ENCODE measurements at regions not wholly inside any gene's neighbourhood (a gene's known extent, or its start where the extent isn't known, plus 50 kb on each side); places are given as distances from the start of the nearest gene placed in this dataset.

GRCh38 chr14:30427846-30428245 lies 131.1 kb upstream of the G2E3 start:
- Histone ChIP-seq H3K27me3 (no peaks in the 10 kb centered on the region), H3K27ac (no peak overlapping the region), H3K36me3 (no peaks in the 10 kb centered on the region), H3K4me3 (no peak overlapping the region), H3K9me3 (no peaks in the 10 kb centered on the region), H3K4me1 (ENCODE audit: insufficient read depth) (no peaks in the 10 kb centered on the region)
- DNase-seq, result no peak
- intact Hi-C loops (cut with DNase I), result no loop called here
- no peak for TF ChIP-seq EP300 (IDR thresholded peaks at IDR 0.05)
- no peak for TF ChIP-seq POLR2A (IDR thresholded peaks at IDR 0.05)
- TF ChIP-seq CTCF (IDR thresholded peaks at IDR 0.05), result no peak

- intact Hi-C loops (cut with DNase I), result no loop called here
- no peaks in the 10 kb centered on the region for H3K9me3 ChIP-seq
- no peaks in the 10 kb centered on the region for H3K27me3 ChIP-seq
- no peaks in the 10 kb centered on the region for H3K36me3 ChIP-seq
- TF ChIP-seq EP300 (IDR thresholded peaks at IDR 0.05) (no peak), CTCF (IDR thresholded peaks at IDR 0.05) (no peak), POLR2A (IDR thresholded peaks at IDR 0.05) (no peak)
- H3K27ac ChIP-seq, result no peak overlapping the region
- no peaks in the 10 kb centered on the region for H3K4me1 ChIP-seq (ENCODE audit: insufficient read depth)
- no peak overlapping the region for H3K4me3 ChIP-seq
- DNase-seq, result no peak
- WGBS, 3 donors, result 67 to 81% (median 76%) methylated on average over 1 of the region's 1 CpG
These were observed 127.4 kb upstream of the G2E3 start for GRCh38 chr14:30431552-30431951.

DNA sequence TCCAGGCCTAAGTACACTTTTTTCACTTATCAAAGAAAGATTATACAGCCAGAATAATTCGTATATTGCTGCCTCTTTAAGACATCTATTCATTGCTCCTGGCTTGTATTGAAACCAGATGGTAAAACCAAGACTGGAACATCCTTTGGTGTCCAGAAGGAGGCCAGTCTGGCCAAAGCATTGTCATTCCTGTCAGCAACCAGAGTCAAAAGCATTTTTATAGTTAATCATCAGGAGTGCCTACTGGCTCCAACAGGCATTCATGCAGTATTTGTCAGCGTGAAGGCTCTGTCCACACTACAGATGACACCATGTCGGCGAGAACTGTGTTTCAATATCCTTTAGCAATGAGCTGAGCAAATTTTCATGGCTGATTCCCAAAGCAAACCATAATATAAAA lies 118.0 kb upstream of the G2E3 start:
- intact Hi-C loops (cut with DNase I), result no loop called here
- Histone ChIP-seq H3K27ac (no peak overlapping the region), H3K27me3 (no peaks in the 10 kb centered on the region), H3K4me3 (no peak overlapping the region), H3K36me3 (no peaks in the 10 kb centered on the region), H3K4me1 (ENCODE audit: insufficient read depth) (no peaks in the 10 kb centered on the region), H3K9me3 (no peaks in the 10 kb centered on the region)
- WGBS, 3 donors, result 89 to 96% (median 91%) methylated on average over 4 of the region's 4 CpGs
- DNase-seq, result no peak
- TF ChIP-seq CTCF (IDR thresholded peaks at IDR 0.05) (no peak), EP300 (IDR thresholded peaks at IDR 0.05) (no peak), POLR2A (IDR thresholded peaks at IDR 0.05) (no peak)

DNA sequence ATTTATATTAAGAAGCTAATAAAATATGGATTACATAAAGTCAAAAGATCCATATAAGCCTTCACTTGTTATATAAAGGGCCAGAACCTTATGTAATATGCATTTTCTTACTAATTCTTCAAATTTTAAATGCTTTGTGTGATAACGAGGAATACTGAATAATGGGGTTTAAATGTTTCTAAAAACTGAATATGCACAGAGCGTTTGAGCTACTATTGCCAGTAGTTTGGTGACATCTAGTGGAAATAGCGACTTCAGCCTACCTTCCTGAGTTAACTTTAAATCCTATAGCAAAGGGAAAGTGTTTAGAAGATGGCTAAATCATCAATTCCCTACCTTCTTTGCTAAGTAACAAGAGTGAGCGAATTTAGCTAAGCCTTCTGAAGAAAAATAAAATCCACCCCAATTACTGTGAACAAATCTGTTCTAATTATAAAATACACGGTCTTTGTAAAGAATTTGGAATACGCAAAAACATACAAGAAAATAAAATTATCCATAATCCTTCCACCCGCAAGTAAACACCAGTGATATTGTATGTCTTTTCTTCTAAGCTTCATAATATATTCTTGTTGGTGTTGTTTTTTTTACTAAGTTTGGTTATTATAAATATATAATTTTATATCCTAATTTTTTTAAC lies 115.5 kb upstream of the G2E3 start:
- H3K27me3 ChIP-seq, result no peaks in the 10 kb centered on the region

More for the DNA sequence above, 115.5 kb upstream of the G2E3 start:
- TF ChIP-seq EP300 (IDR thresholded peaks at IDR 0.05) (no peak), CTCF (IDR thresholded peaks at IDR 0.05) (peak in 1 of 3 donors; percentile 36), POLR2A (IDR thresholded peaks at IDR 0.05) (no peak)
- no peak for DNase-seq
- intact Hi-C loops (cut with DNase I), result no loop called here
- Histone ChIP-seq H3K4me1 (ENCODE audit: insufficient read depth) (no peaks in the 10 kb centered on the region), H3K27ac (no peak overlapping the region), H3K4me3 (no peak overlapping the region), H3K36me3 (no peaks in the 10 kb centered on the region), H3K9me3 (no peaks in the 10 kb centered on the region)
- 42 to 45% (median 42%) methylated on average over 7 of the region's 7 CpGs for WGBS, 3 donors

Data from ovary (tissue), 7 donors.